ENCODE measurements at regions not wholly inside any gene's neighbourhood (a gene's known extent, or its start where the extent isn't known, plus 50 kb on each side); places are given as distances from the start of the nearest gene placed in this dataset.

DNA sequence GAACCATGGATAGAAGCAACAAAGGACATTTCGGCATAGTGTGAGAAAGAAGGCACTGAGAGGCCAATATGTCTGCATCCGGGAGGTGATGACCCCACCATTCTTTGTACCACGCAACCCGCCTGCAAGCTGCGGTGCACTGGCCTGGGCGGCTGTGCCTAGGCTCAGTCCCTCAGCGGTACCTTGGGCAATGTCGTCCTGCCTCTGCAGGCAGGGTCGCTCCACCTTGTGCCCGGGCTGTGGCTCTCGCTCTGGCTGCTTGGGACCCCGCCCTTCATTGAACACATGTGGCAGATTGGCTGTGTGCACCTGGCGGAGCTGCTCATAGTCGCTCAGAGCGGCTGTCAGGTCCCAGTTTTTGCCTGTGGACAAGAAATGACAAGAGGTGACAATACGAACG is 243.2 kb downstream of the KLF13 start (continued):
- TF ChIP-seq, protein P1, sequence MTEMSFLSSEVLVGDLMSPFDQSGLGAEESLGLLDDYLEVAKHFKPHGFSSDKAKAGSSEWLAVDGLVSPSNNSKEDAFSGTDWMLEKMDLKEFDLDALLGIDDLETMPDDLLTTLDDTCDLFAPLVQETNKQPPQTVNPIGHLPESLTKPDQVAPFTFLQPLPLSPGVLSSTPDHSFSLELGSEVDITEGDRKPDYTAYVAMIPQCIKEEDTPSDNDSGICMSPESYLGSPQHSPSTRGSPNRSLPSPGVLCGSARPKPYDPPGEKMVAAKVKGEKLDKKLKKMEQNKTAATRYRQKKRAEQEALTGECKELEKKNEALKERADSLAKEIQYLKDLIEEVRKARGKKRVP (CRISPR knock-in tag; IDR thresholded peaks at IDR 0.05), result no peak
- no peak for TF ChIP-seq ZNF329 (CRISPR knock-in tag; IDR thresholded peaks at IDR 0.05; ENCODE audit: low read depth)

DNA sequence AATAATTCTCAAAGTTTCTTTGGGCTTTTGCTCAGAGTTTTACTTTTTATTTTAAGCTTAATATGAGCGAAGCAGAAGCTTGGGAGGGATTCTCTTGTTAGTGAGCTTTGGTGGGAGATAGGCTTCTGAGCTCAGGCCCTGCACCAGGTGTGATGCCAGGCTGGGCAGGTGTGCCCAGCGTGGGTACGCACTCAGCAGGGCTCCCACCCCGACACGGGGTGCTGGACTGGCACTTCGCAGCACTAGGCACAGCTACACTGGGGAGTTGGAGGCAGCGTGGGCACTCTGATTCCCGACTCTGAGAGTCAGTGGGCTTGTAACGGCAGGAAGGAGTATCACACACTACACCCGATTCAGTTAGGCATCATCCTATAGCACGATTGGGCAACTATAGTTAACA is 244.0 kb downstream of the KLF13 start:
- no peak overlapping the region for H3K27ac ChIP-seq (ENCODE audit: extremely low read length, insufficient read depth, low read length)
- POLR2A ChIA-PET, result no interaction called here
- in situ Hi-C loops (cut with HindIII; ENCODE audit: extremely low pct_ligation_motif_present, low pct_unique_long_range_greater_than_20kb) (no loop called here), intact Hi-C loops (cut with micrococcal nuclease; ENCODE audit: unreplicated experiment) (loop anchor here (5.0 kb wide), 1 partner anchor 407 kb away; no protein-coding TSS in a partner anchor)
- WGBS (ENCODE audit: low lambda C conversion rate), result 14% methylated on average over 4 of the region's 11 CpGs
- H3K27me3 ChIP-seq (ENCODE audit: control insufficient read depth in 1 of 2, insufficient read depth in 2 of 2, low read length in 2 of 2), result peaks cover 1 to 8% of the 10 kb centered on the region in 2 experiments; a peak in 2 of 5 replicates
- H3K4me3 ChIP-seq (replicated peaks in 1 of 3; ENCODE audit: insufficient read depth in 1 of 3, low read depth in 2 of 3, low read length in 3 of 3), result no peak overlapping the region
- H3K4me2 ChIP-seq (ENCODE audit: low read depth, low read length), result no peak overlapping the region
- no peaks in the 10 kb centered on the region for H3K79me2 ChIP-seq (ENCODE audit: insufficient read depth, low read length)
- no peaks in the 10 kb centered on the region for H3K9me3 ChIP-seq (ENCODE audit: low read length)
- no TSS peak for BruUV-seq (replicated peaks)
- CTCF ChIA-PET (ENCODE audit: low intra/inter-chr PET ratio, low total read pairs), result no interaction called here
- FAIRE-seq, result no peak
- H4K20me1 ChIP-seq (ENCODE audit: insufficient read depth, low read length), result no peaks in the 10 kb centered on the region
- no peak for ATAC-seq
- H2AFZ ChIP-seq (ENCODE audit: low read length), result no peak overlapping the region
- no peak overlapping the region for H3K9ac ChIP-seq (ENCODE audit: insufficient read depth, low read depth, low read length)
- TF ChIP-seq BCL3 (CRISPR knock-in tag; IDR thresholded peaks at IDR 0.05), result no peak
- TF ChIP-seq HNRNPK (IDR thresholded peaks at IDR 0.05; ENCODE audit: low read depth, low read length, poor library complexity, severe bottlenecking), result no peak
- no peak for TF ChIP-seq ZNF788 (CRISPR knock-in tag; IDR thresholded peaks at IDR 0.05; ENCODE audit: borderline replicate concordance)
- no peak for TF ChIP-seq NCOA5 (CRISPR knock-in tag; IDR thresholded peaks at IDR 0.05)
- no peak for TF ChIP-seq MEF2D (CRISPR knock-in tag; IDR thresholded peaks at IDR 0.05)
- TF ChIP-seq ZNF569 (CRISPR knock-in tag; IDR thresholded peaks at IDR 0.05; ENCODE audit: borderline replicate concordance), result no peak
- no peak for TF ChIP-seq HNRNPLL (IDR thresholded peaks at IDR 0.05; ENCODE audit: low read depth, low read length, poor library complexity, severe bottlenecking)
- no peak for TF ChIP-seq ZFP82 (CRISPR knock-in tag; IDR thresholded peaks at IDR 0.05; ENCODE audit: borderline replicate concordance)
- TF ChIP-seq JUNB (CRISPR knock-in tag; IDR thresholded peaks at IDR 0.05; ENCODE audit: borderline replicate concordance), result no peak
- no peak for TF ChIP-seq SAP130 (CRISPR knock-in tag; IDR thresholded peaks at IDR 0.05; ENCODE audit: low read depth)
- no peak for TF ChIP-seq ZNF772 (CRISPR knock-in tag; IDR thresholded peaks at IDR 0.05)
- TF ChIP-seq ZNF841 (CRISPR knock-in tag; IDR thresholded peaks at IDR 0.05; ENCODE audit: borderline replicate concordance), result no peak
- no peak for TF ChIP-seq EHMT2 (IDR thresholded peaks at IDR 0.05; ENCODE audit: borderline replicate concordance, low read depth, low read length)
- TF ChIP-seq MATR3 (CRISPR knock-in tag; IDR thresholded peaks at IDR 0.05), result no peak
- no peak for TF ChIP-seq NR3C1 (CRISPR knock-in tag; IDR thresholded peaks at IDR 0.05)
- no peak for TF ChIP-seq SKI (IDR thresholded peaks at IDR 0.05; ENCODE audit: partially characterized antibody)
- TF ChIP-seq AHR (CRISPR knock-in tag; IDR thresholded peaks at IDR 0.05), result no peak
- no peak for TF ChIP-seq ZNF547 (CRISPR knock-in tag; IDR thresholded peaks at IDR 0.05)
- H3K36me3 ChIP-seq (replicated peaks in 1 of 2; ENCODE audit: control insufficient read depth in 1 of 2, insufficient read depth in 2 of 2, low read length in 2 of 2), result no peaks in the 10 kb centered on the region
- no peak for DNase-seq (ENCODE audit: low spot score)
- H3K4me1 ChIP-seq (ENCODE audit: insufficient read depth, low read length), result no peaks in the 10 kb centered on the region

Measured in HepG2 (cell line).